Kidney (tissue), 13 donors: ENCODE measurements at regions not wholly inside any gene's neighbourhood (a gene's known extent, or its start where the extent isn't known, plus 50 kb on each side); places are given as distances from the start of the nearest gene placed in this dataset.

Source experiments
- DNase-seq, 5 donors: peaks; one replicate each; pipeline ENCODE4 v3.0.0-alpha.2; 2013 to 2020
- FAIRE-seq: peaks from 2 replicates; lab custom pipeline; 2012; peaks lifted over from hg19 to GRCh38; lab: Jason Lieb, UNC
- H3K27ac ChIP-seq, 2 donors: one replicate each; pipeline ENCODE4 v1.7.0; 2013; ENCODE audit warnings: low read depth in 2 of 2, low read length in 2 of 2, inconsistent platforms in 1 of 2
- H3K27me3 ChIP-seq: one replicate; pipeline ENCODE4 v1.7.1; 2013; ENCODE audit warnings: low read length, inconsistent platforms; ENCODE audit not compliant: control insufficient read depth, insufficient read depth
- H3K36me3 ChIP-seq, 3 donors: one replicate each; pipeline versions ENCODE4 v1.7.0 to v1.7.1; 2013; ENCODE audit warnings: low read length in 3 of 3, control low read depth in 1 of 3, inconsistent platforms in 1 of 3; ENCODE audit not compliant: insufficient read depth in 3 of 3, control insufficient read depth in 2 of 3
- H3K4me1 ChIP-seq, 3 donors: one replicate each; pipeline versions ENCODE4 v1.7.0 to v1.7.1; 2013; ENCODE audit warnings: low read length in 3 of 3, inconsistent platforms in 1 of 3, low read depth in 1 of 3; ENCODE audit not compliant: control insufficient read depth in 2 of 3, insufficient read depth in 2 of 3
- H3K4me3 ChIP-seq, 3 donors: one replicate each; pipeline versions ENCODE4 v1.7.0 to v1.8.1; 2013; ENCODE audit warnings: low read length in 3 of 3, control low read depth in 1 of 3, inconsistent platforms in 1 of 3
- H3K9ac ChIP-seq, 3 donors: one replicate each; pipeline versions ENCODE4 v1.7.0 to v1.7.1; 2013; ENCODE audit warnings: low read length in 3 of 3, control low read depth in 1 of 3, inconsistent platforms in 1 of 3
- H3K9me3 ChIP-seq, 3 donors: one replicate each; pipeline versions ENCODE4 v1.7.0 to v1.7.1; 2013; ENCODE audit warnings: low read length in 3 of 3, control low read depth in 1 of 3, inconsistent platforms in 1 of 3; ENCODE audit not compliant: control insufficient read depth in 2 of 3, insufficient read depth in 1 of 3
- intact Hi-C: fragments of 100-400 bp; cut with DNase I; formaldehyde crosslinking; loops from one replicate; pipeline ENCODE4 v1.11.1; 2022
- TF ChIP-seq, protein P1 (sequence below): IDR thresholded peaks from 3 replicates; pipeline ENCODE4 v1.5.1; 2012; ENCODE audit warnings: mild to moderate bottlenecking, moderate library complexity, borderline replicate concordance; ENCODE audit not compliant: insufficient read depth; ENCODE audit errors: extremely low read depth
- donor health status: control.
- donor health status: control.
- donor health status: control.
- donor health status: control.
- donor health status: control.
- donor health status: DM: yes; HTN: yes; CAD: no.
- donor health status: Normal renal cell carcinoma (clear cell type).

DNA sequence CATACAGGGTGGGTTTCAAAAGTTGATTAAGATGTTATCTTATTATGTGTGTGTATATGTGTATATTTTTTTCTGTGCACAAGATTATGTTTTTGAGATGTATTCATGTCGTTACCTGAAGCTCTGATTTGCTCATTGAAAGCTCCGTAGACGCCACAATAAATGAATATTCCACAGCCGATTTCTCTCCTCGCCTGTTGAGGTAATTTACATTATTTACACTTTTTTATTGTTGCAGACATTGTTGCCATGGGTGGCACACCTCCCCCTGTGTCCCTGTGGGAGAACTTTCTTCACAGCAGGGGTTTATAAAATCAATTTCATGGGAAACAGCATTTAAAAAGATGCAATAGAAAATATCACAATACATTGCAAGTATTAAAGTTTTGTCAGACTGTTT is 100.6 kb downstream of the GLI2 start:
- Histone ChIP-seq H3K4me3 (no peak overlapping the region), H3K36me3 (no peaks in the 10 kb centered on the region), H3K9ac (no peak overlapping the region), H3K27ac (no peak overlapping the region), H3K9me3 (no peaks in the 10 kb centered on the region), H3K4me1 (no peaks in the 10 kb centered on the region), H3K27me3 (no peaks in the 10 kb centered on the region)
- TF ChIP-seq, protein P1, sequence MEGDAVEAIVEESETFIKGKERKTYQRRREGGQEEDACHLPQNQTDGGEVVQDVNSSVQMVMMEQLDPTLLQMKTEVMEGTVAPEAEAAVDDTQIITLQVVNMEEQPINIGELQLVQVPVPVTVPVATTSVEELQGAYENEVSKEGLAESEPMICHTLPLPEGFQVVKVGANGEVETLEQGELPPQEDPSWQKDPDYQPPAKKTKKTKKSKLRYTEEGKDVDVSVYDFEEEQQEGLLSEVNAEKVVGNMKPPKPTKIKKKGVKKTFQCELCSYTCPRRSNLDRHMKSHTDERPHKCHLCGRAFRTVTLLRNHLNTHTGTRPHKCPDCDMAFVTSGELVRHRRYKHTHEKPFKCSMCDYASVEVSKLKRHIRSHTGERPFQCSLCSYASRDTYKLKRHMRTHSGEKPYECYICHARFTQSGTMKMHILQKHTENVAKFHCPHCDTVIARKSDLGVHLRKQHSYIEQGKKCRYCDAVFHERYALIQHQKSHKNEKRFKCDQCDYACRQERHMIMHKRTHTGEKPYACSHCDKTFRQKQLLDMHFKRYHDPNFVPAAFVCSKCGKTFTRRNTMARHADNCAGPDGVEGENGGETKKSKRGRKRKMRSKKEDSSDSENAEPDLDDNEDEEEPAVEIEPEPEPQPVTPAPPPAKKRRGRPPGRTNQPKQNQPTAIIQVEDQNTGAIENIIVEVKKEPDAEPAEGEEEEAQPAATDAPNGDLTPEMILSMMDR: no peak
- intact Hi-C loops: no loop called here
- FAIRE-seq (no peak), DNase-seq (peak in 1 of 5 donors; percentile 3)

DNA sequence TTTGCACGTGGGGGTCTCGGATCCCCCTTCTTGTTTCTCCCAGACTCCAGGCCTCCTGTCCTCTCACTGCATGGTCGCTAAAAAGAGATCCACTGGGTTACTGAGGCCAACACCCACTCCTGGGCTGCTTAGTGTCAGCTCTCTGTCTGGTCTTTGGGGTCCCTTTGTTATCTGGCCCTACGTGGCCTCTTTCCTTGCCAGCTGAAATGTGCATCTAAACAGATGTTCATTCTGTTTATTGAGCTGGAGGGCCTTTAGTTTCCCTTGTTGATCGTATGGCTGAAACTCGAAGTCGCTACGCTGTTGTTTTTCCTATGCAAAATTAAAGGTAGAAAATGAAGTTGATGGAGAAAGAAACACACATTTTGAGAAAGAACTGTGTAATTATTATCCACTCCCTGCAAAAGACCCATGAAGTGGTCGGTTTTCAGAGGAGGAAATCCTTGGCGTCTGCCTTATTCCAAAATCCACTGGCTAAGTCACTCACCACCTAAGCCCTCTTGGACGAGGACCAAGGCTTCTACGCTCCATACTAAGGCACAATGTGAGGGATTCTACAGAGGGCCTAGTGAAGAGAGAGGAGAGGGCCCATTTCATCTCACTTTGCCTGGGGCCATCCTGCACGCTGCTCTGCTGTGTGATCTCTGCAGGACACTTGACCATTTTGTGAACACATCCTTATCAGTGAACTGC is 105.3 kb downstream of the GLI2 start:
- H3K9ac ChIP-seq: no peak overlapping the region
- FAIRE-seq (no peak), DNase-seq (peak in 1 of 5 donors; percentile 7)
- no peaks in the 10 kb centered on the region for H3K27me3 ChIP-seq
- intact Hi-C loops: no loop called here
- H3K27ac ChIP-seq: no peak overlapping the region
- TF ChIP-seq, protein P1: no peak
- H3K36me3 ChIP-seq: no peaks in the 10 kb centered on the region
- no peaks in the 10 kb centered on the region for H3K4me1 ChIP-seq
- H3K9me3 ChIP-seq: no peaks in the 10 kb centered on the region
- no peak overlapping the region for H3K4me3 ChIP-seq

DNA sequence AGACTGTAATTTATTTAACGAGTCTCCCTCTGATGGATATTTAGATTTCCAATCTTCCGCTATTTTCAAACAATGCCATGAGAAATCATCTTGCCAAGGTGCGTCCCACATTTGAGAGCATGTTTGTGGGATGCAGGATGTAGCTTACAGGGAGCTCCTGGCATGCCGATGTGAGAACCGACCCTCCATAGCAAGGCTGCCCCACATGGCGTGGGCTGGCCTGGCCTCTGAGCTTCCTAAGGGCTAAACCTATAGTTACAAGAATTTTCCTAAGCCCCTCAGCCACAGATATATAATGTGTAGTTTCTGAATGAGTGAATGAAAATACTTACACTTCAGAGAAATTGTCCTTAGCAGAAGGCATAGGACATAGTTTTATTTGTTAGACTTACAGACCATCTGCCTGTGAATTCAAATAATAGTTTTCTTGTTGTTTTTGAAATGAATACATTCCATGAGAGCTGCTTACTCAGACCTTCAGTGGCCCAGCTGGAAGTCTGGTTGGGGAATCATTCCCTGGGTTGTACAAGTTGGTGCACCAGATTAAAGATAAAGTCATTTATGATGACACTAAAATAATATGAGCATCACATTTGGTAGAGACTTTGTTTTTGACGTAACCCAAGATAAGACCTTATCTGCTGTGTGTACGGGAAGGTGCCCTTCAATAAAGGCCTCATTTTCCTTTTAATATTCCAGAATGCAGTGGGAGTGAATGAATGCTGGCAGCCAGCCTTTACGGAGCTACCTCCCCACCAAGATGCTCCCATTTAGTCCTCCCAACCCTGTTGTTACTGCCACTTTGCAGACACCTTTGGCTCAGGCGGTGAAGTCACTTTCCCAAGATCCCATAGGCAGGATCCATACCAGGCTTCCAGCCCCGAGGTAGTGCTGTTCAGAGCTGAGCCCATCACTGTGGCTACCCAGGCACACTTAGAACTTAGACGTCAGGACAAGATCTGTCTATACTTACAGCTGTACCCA is 107.1 kb downstream of the GLI2 start:
- Histone ChIP-seq H3K27ac (no peak overlapping the region), H3K9ac (no peak overlapping the region), H3K36me3 (no peaks in the 10 kb centered on the region), H3K9me3 (no peaks in the 10 kb centered on the region), H3K4me3 (no peak overlapping the region), H3K27me3 (no peaks in the 10 kb centered on the region), H3K4me1 (no peaks in the 10 kb centered on the region)
- intact Hi-C loops: no loop called here
- TF ChIP-seq, protein P1: no peak
- FAIRE-seq (no peak), DNase-seq (peak in 1 of 5 donors; percentile 7)
